GM21529 (cell line): ENCODE measurements at regions not wholly inside any gene's neighbourhood (a gene's known extent, or its start where the extent isn't known, plus 50 kb on each side); places are given as distances from the start of the nearest gene placed in this dataset.

Source experiments
- ATAC-seq: cut with Tn5 transposase; IDR thresholded peaks from one replicate; pipeline ENCODE4 v1.9.1; 2021; ENCODE audit not compliant: unreplicated experiment

GRCh38 chr20:18992418-18992817 is 178.8 kb downstream of the SCP2D1 start:
- no peak for ATAC-seq

- no peak for ATAC-seq
These were observed 181.9 kb downstream of the SCP2D1 start for GRCh38 chr20:18995455-18995854.

DNA sequence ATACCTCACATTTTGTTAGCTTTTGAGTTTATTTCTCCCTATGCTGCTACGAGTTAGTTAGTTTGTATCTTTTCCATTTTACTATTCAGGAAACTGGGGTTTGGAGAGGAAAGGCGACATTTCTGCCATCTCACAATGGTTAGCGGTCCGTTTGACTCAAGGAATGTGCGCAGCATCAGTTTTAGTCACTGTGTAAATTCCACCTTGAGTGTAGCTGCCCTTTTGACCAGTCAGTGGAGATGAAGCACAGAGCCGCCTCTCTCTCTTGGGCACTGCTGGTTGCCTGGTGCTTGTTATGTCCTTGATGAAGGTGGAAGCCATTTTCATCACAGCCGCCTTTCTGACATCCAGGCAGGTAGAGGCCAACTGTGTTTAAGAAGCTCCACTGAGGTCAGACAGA is 185.5 kb downstream of the SCP2D1 start:
- no peak for ATAC-seq

GRCh38 chr20:19000078-19000477 is 186.5 kb downstream of the SCP2D1 start:
- ATAC-seq: no peak

- ATAC-seq: no peak
These were observed 187.6 kb downstream of the SCP2D1 start for GRCh38 chr20:19001177-19001576.

DNA sequence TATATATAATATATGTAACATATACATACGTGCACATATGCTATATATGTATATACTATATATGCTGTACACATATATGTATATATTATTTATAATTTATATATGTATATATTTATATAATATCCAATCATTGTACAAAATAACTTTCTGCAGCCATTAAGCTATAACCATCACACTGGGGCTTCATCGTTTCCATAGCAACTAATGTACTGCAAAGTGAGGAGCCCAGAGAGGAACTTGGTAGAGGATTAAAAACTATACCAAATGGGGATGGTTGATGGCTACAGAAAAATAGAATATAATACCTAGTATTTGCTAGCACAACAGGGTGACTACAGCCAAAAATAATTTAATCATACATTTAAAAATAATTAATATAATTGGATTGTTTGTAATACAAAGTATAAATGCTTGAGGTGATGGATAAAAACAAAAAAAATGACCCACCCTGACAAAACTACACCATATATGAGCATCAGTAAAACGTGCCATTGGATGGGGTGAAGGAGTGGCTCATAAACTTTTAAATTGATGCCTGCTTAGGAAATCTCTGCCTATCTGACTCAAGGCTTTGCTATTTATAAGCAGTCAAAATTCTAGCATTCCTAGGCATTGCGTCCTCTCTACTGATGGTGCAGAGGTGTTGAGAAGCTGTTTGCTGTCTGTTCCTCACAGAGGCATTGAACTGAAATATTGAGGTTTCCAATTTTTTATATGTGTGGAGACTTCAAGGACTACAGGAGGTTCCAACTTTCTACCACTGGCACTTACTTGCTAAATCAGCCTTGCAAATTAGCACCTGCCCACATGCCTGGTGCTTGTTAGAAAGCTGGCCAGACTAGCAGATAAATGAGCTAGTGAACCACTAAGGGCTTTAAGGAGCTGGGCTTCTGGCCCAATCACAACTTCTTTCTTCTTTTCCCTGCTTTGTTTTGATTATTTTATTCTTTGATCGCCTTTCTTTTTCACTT is 190.1 kb downstream of the SCP2D1 start:
- no peak for ATAC-seq

DNA sequence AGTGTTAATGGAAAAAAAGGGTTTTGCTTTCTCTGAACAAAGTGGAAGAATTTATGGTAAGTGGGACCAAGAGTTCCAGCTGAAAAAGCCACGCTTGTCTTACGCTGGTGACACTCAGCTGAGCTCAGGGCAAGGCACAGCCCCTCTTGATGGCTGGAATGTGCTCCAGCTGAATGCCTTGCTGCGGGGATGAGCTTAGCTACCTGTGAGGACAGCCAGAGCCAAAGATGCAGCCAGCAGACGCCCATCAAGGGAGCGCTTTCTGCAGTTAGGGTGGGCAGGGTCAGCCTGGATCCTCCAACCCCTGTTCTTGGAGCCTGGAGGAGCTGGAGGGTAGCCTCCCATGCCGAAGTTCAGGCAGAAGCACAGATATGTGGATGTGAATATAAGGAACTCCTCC is 191.4 kb downstream of the SCP2D1 start:
- ATAC-seq: no peak

DNA sequence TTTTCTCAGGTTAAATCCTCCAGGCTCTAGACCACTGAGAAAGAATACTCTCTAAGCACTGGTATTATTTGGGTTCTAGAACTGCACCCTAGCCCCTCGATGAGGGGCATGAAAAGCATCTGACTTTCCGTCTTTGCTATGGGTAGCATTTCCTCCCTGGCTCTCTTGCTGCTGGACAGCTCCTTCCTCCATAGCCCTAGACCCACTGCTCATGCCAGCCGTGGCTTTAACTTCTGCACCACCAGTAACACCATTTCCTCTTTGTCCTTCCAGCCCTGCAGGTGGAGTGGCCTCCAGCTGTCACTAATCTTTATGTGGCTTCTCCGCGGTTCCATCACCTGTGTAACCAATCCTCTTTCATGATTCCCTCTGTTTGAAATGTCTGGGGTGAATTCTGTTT is 194.9 kb downstream of the SCP2D1 start:
- ATAC-seq: no peak

DNA sequence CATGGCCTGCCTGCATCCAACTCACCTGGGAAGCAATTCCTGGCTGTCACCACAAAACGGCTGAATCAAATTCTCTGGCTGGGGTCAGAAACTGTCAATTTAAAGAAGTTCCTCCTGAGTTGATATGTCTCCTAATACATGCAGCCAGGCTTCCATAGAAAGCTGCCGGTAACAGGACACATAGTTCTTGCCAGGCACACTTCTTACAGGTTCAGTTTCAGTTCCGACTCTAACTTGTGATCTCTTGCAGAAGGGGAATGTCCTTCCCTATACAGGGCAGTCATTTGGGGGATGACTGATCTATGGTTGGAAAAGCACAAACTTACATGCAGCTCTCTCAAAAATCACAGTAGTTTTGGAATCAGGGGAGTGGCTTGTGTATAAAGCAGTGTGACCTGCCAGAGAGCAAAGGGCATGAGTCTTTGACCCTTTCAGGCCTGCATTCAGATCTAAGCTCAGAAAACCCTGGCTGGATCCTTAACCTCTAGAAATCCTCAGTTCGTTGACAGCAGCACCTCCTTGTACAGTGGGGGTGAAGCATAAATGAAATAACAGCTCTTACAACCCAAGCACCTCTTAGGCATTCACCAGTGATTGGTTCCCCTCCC is 195.6 kb downstream of the SCP2D1 start:
- ATAC-seq: no peak

GRCh38 chr20:19012676-19013075 is 199.1 kb downstream of the SCP2D1 start:
- no peak for ATAC-seq

DNA sequence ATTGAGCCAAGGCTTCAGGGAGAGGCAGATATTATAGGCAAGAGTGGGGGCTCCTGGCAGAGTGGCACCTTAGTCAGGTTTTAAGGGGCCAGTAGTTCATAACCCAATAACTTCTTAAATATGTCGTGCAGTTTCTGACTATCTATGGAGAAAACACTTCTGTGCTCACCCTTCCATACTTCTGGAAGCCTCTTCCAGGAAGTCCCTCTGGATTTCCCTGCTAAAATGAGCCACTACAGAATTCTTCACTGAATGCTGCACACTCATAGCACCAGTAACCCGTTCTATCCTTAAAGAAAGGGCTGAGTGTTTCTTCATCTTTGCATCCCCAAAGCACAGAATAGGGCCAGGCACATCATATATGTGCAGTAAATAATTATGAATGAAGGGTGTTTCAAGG is 198.5 kb upstream of the SLC24A3 start:
- no peak for ATAC-seq

DNA sequence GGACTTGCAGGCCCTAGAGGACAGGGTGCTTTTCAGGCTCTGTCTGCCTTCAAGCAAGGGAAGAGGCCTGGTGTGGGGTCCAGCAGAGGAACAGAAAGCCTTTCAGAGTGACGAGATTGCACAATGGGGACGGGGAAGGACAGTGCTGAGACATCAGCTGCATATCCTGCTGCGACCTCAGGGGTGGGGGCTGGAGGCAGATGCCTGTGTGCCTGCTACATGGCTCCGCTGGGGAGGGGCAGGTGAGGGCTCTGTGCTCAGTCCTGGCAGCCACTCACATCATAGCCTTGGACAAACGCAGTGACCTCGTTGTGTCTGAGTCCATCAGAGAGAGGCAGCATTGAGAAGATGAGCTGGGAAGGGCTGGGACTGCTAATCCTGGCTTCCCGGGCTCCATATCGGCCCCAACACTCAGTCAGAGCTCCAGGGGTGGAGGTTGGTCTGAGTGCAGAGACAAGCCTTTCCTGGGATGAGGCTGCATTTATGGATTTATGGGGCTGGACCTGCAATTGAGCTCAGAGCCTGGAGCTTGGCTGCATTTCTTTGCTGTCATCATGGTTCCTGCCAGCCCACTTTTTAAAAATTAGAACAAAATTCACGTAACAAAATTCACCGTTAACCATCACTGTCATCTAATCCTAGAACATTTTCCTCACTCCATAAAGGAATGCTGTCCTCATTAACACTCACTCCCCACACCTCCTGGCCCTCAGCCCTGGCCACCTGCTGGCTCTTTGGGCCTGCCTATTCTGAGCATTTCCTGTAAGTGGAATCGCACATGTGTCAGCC is 196.9 kb upstream of the SLC24A3 start:
- ATAC-seq: no peak

- ATAC-seq: no peak
These were observed 196.3 kb upstream of the SLC24A3 start for GRCh38 chr20:19016140-19016497.

- ATAC-seq: no peak
These were observed 195.2 kb upstream of the SLC24A3 start for GRCh38 chr20:19017104-19017690.

GRCh38 chr20:19018881-19019280 is 193.6 kb upstream of the SLC24A3 start:
- ATAC-seq: no peak

DNA sequence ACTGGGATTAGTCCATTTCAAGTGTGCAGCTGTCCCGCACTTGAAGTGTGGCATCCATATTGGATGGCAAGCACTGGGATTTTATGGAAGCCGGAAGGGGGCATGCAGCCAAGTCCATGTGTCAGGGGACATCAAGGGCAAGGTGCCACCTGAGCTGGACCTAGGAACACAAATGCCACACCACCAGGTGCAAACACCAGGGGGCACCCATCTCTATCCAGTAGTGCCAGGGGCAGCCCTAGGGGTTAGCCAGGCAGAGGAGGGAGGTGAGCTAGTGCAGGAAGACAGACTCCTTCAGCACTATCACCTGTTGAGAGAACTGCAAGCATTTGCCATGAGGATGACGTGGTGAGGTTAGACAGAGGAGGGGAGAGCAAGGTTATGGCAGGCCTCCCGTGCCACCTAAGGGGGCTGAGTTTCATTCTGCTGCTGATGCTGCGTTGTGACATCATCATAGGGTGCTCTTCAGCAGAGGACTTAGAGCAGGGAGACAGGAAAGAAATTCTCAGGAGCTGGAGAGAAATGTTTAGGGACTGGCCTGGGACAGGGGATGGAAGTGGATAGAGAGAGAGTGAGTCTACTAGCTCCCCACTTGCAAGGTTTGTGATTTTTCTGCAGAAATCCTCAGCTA is 192.6 kb upstream of the SLC24A3 start:
- no peak for ATAC-seq

DNA sequence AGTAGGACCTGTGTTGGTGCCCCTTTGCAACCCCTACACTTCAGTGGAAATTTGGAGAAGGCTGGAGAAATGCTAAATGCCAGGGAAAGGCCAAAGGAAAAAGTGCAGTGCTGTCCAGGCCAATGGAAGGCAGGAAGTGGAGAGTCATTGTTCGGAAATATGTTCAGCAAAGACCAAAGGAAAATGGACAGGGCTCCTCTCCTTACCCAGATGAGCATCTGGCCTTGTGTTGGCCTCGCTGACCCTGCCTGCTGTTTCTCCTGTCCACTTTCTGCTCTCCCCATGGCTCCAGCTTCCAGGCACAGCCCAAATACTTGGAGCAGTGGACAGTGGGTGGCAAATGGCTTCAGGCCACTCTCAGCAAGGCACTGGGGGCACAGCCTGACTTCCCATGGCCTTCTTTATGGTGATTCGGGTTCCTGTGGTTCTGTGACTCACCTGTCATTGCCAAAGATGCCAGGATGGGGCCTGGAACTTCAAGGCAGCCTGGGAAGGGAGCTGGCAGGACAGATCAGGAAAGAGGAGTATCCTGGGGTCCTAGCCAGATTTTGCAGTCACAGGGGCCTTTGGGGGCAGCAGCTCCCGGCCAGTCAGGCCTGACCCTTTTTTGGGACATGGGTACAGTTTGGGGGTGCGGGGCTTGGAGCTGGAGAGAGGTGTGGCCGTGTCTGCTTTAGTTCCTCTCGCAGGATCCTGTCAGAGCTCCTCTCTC is 190.9 kb upstream of the SLC24A3 start:
- ATAC-seq: no peak

GRCh38 chr20:19022118-19022575 is 190.3 kb upstream of the SLC24A3 start:
- no peak for ATAC-seq

- ATAC-seq: no peak
These were observed 189.5 kb upstream of the SLC24A3 start for GRCh38 chr20:19022791-19023448.
